ENCODE measurements at regions not wholly inside any gene's neighbourhood (a gene's known extent, or its start where the extent isn't known, plus 50 kb on each side); places are given as distances from the start of the nearest gene placed in this dataset.
"Not testable (repeated sequence)": the region's sequence is repeated elsewhere in the genome, so short reads cannot be mapped to it uniquely, and the experiment has no call there.

DNA sequence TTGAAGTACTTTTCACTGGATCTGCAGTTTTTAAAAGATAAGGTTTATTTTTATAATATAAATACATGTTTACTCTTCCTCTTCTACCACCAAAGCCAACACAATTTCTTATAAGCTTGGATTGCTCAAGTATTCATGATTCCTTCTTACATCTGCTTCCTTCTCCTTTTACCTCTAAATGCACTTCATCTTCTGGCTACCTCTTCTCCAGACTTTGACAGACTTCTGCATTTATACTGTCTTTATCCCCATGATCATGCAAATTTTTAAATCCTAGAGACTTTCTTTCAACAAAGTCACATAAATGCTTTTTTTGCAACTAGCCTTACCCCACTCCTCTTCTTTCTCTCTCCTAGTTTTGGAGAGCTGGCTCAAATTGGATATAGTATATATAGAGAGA lies 142.9 kb downstream of the TFAP2B start:
- ATAC-seq: no peak
- no peak for DNase-seq (ENCODE audit: low spot score)

DNA sequence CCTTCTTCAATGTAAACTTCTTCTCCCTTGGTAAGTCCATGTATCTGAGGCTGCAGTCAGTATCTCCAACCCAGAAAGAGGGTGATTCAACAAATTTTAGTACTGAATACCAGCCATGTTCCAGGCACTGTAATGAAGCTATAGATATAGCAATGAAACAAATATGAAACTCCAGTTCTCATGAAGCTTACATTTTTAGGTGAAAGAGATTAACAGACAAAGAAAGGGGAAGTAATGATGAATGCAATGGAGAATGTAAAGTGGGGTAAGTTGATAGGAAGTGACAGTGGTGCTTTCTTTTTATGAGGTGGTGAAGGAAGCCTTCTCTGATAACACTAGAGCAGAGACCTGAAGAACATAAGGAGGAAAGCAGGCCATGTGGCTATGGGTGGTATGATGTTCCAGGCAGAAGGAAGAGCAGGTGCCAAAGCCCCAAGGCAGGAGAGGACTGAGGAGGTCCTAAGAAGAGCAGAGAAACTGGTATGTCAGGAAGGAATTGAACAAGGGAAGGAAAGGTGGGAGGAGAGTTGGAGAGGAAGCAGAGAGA lies 143.6 kb downstream of the TFAP2B start:
- no peak for ATAC-seq
- no peak for DNase-seq (ENCODE audit: low spot score)

GRCh38 chr6:50963952-50964351 lies 145.3 kb downstream of the TFAP2B start:
- no peak for ATAC-seq
- DNase-seq (ENCODE audit: low spot score): no peak

GRCh38 chr6:50965495-50965894 lies 146.8 kb downstream of the TFAP2B start:
- ATAC-seq (no peak), DNase-seq (ENCODE audit: low spot score) (no peak)

DNA sequence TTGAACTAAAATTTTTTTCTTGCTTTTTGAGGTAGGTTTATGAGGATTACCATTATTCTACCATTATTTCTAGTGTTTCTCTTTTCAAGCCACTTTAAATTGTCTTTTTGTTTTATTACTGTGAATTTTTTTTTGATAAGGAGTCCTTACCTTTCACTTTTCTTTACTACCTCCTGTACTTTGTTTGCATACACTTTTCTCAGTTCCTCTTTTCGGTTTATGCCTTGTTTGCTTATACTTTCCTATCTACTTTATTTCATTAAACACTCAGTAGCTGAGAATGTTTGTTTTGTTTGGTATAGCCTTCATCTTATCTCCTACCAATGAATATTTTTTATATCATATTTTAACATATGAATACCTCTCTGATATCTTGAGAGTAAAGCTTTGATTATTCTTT lies 147.9 kb downstream of the TFAP2B start:
- DNase-seq (ENCODE audit: low spot score) (no peak), ATAC-seq (no peak)

- no peak for ATAC-seq
- no peak for DNase-seq (ENCODE audit: low spot score)
These were observed 148.3 kb downstream of the TFAP2B start for GRCh38 chr6:50966986-50967385.

- ATAC-seq; DNase-seq (ENCODE audit: low spot score): not testable (repeated sequence)
These were observed 149.6 kb downstream of the TFAP2B start for GRCh38 chr6:50968246-50968645.

DNA sequence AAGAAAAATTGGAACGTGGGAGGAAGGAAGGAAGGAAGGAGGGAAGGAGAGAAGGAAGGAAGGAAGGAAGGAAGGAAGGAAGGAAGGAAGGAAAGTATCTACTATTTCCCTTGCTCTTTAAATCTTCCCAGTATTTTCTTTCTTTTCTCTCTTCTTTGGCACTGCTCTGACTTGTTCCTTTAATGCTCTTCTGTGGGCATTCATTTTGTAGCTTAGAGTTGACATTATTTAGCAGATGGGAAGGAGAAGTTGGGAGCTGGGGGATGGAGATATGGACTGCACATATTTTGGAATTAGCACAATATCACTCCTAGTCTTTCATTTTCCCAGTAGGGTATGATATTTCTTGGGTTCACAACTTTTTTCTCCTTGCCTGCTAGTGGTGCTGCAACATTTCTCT lies 152.2 kb downstream of the TFAP2B start:
- no peak for DNase-seq (ENCODE audit: low spot score)
- ATAC-seq: no peak

DNA sequence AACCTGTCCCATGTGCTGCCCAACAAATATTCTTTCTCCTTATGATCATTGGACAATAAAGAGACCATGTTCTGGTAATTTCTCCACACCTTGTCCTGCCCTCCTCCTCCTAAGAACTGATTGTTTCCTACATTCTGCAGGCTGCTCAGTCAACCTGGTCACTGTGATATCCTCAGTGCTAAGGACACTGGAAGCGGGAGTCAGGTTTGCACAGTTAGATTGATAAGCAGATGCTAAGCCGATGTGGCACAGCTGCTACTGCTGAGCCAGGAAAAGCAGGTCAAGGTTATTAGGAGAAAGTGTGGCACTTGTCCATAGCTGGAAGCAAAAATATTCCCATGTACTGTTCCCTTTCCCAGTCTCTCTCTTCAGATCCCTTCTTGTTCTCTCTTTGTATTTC lies 154.8 kb downstream of the TFAP2B start:
- DNase-seq (ENCODE audit: low spot score) (no peak), ATAC-seq (no peak)

- no peak for DNase-seq (ENCODE audit: low spot score)
- no peak for ATAC-seq
These were observed 155.6 kb downstream of the TFAP2B start for GRCh38 chr6:50974319-50974718.

- ATAC-seq (no peak), DNase-seq (ENCODE audit: low spot score) (no peak)
These were observed 156.5 kb downstream of the TFAP2B start for GRCh38 chr6:50975216-50975615.

DNA sequence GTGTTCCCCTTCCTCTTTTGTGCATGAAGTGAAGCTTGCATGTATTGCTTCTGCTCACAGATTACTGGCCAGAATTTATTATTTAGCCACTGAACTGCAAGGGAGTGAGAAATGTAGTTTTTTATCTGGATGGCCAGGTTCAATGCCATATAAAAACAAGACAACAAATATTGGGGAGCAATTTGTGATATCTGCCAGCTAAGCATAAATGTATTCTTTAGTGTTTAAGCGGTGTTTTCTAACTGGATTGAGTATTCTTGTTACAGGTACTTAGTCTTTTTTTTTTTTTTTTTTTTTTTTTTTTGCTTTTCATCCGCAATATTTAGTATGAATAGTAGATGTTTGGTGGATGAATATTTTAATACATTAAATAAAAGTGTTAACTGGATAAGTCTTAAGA lies 158.2 kb downstream of the TFAP2B start:
- ATAC-seq: no peak
- DNase-seq (ENCODE audit: low spot score): no peak

DNA sequence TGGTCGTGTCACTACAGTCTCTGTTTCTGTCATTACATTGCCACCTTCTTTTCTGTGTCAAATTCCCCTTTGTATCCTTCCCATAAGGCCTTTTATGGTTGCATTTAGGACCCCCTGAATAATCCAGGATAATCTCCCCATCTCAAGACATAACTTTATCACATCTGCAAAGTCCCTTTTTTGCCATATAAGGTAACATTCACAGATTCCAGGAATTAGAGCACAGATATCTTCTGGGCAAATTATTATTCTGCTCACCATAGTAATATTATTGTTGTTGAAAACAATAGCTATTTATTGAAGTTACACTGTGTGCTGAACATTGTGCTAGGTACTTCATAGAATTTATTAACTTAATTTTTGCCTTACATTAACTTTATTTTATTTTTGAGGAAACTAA lies 159.1 kb downstream of the TFAP2B start:
- no peak for DNase-seq (ENCODE audit: low spot score)
- no peak for ATAC-seq

GRCh38 chr6:50978380-50979170 lies 159.9 kb downstream of the TFAP2B start:
- no peak for DNase-seq (ENCODE audit: low spot score)
- ATAC-seq: no peak

- DNase-seq (ENCODE audit: low spot score) (no peak), ATAC-seq (no peak)
These were observed 160.5 kb downstream of the TFAP2B start for GRCh38 chr6:50979171-50979525.

- no peak for ATAC-seq
- DNase-seq (ENCODE audit: low spot score): no peak
These were observed 165.5 kb downstream of the TFAP2B start for GRCh38 chr6:50984135-50984534.

GRCh38 chr6:50986319-50986718 lies 167.6 kb downstream of the TFAP2B start:
- DNase-seq (ENCODE audit: low spot score) (no peak), ATAC-seq (no peak)

GRCh38 chr6:50989123-50989522 lies 170.5 kb downstream of the TFAP2B start:
- no peak for DNase-seq (ENCODE audit: low spot score)
- no peak for ATAC-seq

DNA sequence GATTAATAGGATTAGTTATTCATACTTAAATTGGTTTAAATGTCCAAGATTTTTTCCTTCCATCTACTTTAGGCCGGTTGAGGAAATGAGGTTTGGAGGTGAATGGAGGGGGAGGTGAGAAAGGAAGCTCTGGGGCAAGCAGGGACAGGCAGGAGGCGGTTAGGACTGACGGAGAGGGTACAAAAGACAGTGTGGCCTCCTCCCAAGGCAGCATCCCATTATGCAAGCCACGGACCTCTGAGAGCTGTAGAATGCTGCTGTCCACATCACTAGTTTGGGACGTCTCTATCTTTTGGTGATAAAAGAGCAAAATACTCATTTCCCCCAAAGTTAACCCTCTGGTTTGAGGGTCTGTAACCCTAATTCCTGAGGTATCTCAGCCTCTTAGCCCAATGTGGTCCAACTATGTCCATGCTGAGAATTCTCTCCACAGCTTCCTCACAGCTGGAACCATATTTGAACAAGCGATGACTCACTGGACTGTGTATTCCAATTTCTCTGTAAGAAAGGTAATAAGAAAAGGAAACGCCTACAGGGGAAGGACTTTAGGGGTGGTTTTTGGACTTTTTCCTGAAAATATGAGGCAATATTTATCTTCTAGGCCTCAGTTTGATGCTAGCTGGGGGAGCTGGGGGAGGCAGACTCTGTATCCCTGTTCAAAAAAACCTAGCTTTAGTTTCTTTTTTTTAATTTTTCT lies 172.2 kb downstream of the TFAP2B start:
- DNase-seq (ENCODE audit: low spot score) (no peak), ATAC-seq (no peak)

GRCh38 chr6:50992232-50992631 lies 173.6 kb downstream of the TFAP2B start:
- ATAC-seq (no peak), DNase-seq (ENCODE audit: low spot score) (no peak)

GRCh38 chr6:50992704-50993625 lies 174.3 kb downstream of the TFAP2B start:
- DNase-seq (ENCODE audit: low spot score) (no peak), ATAC-seq (no peak)

Data from left lobe of liver (tissue), 2 donors.